ENCODE measurements at regions not wholly inside any gene's neighbourhood (a gene's known extent, or its start where the extent isn't known, plus 50 kb on each side); places are given as distances from the start of the nearest gene placed in this dataset.

DNA sequence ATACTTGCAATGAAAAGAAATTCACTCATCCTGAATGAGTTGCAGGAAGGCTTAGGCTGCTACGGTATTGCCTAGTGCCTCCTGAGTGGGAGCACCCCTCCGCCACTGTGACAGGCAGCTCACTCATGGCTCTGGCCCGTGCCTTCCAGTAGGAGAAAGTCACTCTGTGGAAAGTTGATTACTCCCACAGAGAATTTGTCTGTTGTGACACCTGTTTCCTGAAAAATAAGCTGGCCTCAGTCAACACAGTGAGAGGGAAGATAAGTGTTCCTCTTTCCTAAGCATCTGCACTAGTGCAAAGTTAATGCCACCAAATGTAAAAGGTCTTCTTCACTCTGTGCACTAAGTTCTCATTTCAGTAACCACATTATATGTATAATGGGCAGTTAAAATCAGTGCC lies 158.8 kb upstream of the INHBA start:
- Histone ChIP-seq H3K4me2 (ENCODE audit: low read length) (no peak overlapping the region), H3K36me3 (ENCODE audit: control insufficient read depth in 1 of 2, insufficient read depth in 2 of 2, low read length in 2 of 2) (no peaks in the 10 kb centered on the region), H3K4me3 (replicated peaks in 1 of 2; ENCODE audit: low read depth in 1 of 2, low read length in 2 of 2) (no peak overlapping the region), H3K79me2 (ENCODE audit: insufficient read depth, low read length) (no peaks in the 10 kb centered on the region), H2AFZ (ENCODE audit: low read depth, low read length, poor library complexity, severe bottlenecking) (no peak overlapping the region), H3K9ac (ENCODE audit: low read length) (no peak overlapping the region), H3K9me3 (ENCODE audit: control insufficient read depth in 1 of 2, insufficient read depth in 1 of 2, low read depth in 1 of 2, low read length in 2 of 2) (no peaks in the 10 kb centered on the region; a peak in 1 of 4 replicates), H3K4me1 (ENCODE audit: control insufficient read depth in 1 of 2, insufficient read depth in 2 of 2, low read length in 2 of 2) (no peaks in the 10 kb centered on the region), H4K20me1 (ENCODE audit: insufficient read depth) (no peaks in the 10 kb centered on the region), H3K27me3 (ENCODE audit: insufficient read depth, low read length) (no peaks in the 10 kb centered on the region), H3K27ac (ENCODE audit: low read depth, low read length) (no peak overlapping the region), H3K9me2 (ENCODE audit: insufficient read depth) (no peaks in the 10 kb centered on the region)
- RAD21 ChIA-PET (ENCODE audit: low non-redundant PET in 1 of 2, low total read pairs in 2 of 2, uncharacterized antibody in 2 of 2, unreplicated experiment in 2 of 2) = no interaction called here
- DNase-seq (ENCODE audit: low read depth, low spot score) (no peak), ATAC-seq (no peak)
- TF ChIP-seq CBX3 (IDR thresholded peaks at IDR 0.05; ENCODE audit: low read depth) (no peak), CEBPB (IDR thresholded peaks at IDR 0.05; ENCODE audit: low read depth) (no peak), POLR2AphosphoS5 (IDR thresholded peaks at IDR 0.05; ENCODE audit: low read depth, low read length) (no peak), ZFX (IDR thresholded peaks at IDR 0.05) (no peak), SRF (IDR thresholded peaks at IDR 0.05; ENCODE audit: low read depth) (no peak), JUND (IDR thresholded peaks at IDR 0.05) (no peak), YY1 (IDR thresholded peaks at IDR 0.05; ENCODE audit: extremely low read depth, insufficient replicate concordance, low read depth, low read length) (no peak), ELF1 (IDR thresholded peaks at IDR 0.05; ENCODE audit: borderline replicate concordance, low read depth) (no peak), SP1 (IDR thresholded peaks at IDR 0.05; ENCODE audit: low read depth) (no peak), RAD21 (IDR thresholded peaks at IDR 0.05; ENCODE audit: low read depth) (no peak), EZH2 (IDR thresholded peaks at IDR 0.05) (no peak), TCF7L2 (IDR thresholded peaks at IDR 0.05; ENCODE audit: borderline replicate concordance, extremely low read depth, insufficient read depth, insufficient read length) (no peak), POLR2A (IDR thresholded peaks at IDR 0.05; ENCODE audit: borderline replicate concordance, extremely low read depth, insufficient read depth, insufficient read length) (no peak)
- TF ChIP-seq, protein P1, sequence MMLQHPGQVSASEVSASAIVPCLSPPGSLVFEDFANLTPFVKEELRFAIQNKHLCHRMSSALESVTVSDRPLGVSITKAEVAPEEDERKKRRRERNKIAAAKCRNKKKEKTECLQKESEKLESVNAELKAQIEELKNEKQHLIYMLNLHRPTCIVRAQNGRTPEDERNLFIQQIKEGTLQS (IDR thresholded peaks at IDR 0.05) = no peak
- TF ChIP-seq, protein P2, sequence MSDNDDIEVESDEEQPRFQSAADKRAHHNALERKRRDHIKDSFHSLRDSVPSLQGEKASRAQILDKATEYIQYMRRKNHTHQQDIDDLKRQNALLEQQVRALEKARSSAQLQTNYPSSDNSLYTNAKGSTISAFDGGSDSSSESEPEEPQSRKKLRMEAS (IDR thresholded peaks at IDR 0.05) = no peak
- TF ChIP-seq, protein P3, sequence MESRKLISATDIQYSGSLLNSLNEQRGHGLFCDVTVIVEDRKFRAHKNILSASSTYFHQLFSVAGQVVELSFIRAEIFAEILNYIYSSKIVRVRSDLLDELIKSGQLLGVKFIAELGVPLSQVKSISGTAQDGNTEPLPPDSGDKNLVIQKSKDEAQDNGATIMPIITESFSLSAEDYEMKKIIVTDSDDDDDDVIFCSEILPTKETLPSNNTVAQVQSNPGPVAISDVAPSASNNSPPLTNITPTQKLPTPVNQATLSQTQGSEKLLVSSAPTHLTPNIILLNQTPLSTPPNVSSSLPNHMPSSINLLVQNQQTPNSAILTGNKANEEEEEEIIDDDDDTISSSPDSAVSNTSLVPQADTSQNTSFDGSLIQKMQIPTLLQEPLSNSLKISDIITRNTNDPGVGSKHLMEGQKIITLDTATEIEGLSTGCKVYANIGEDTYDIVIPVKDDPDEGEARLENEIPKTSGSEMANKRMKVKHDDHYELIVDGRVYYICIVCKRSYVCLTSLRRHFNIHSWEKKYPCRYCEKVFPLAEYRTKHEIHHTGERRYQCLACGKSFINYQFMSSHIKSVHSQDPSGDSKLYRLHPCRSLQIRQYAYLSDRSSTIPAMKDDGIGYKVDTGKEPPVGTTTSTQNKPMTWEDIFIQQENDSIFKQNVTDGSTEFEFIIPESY (IDR thresholded peaks at IDR 0.05; ENCODE audit: extremely low read depth, insufficient replicate concordance, low read length) = no peak
- TF ChIP-seq, protein P4, sequence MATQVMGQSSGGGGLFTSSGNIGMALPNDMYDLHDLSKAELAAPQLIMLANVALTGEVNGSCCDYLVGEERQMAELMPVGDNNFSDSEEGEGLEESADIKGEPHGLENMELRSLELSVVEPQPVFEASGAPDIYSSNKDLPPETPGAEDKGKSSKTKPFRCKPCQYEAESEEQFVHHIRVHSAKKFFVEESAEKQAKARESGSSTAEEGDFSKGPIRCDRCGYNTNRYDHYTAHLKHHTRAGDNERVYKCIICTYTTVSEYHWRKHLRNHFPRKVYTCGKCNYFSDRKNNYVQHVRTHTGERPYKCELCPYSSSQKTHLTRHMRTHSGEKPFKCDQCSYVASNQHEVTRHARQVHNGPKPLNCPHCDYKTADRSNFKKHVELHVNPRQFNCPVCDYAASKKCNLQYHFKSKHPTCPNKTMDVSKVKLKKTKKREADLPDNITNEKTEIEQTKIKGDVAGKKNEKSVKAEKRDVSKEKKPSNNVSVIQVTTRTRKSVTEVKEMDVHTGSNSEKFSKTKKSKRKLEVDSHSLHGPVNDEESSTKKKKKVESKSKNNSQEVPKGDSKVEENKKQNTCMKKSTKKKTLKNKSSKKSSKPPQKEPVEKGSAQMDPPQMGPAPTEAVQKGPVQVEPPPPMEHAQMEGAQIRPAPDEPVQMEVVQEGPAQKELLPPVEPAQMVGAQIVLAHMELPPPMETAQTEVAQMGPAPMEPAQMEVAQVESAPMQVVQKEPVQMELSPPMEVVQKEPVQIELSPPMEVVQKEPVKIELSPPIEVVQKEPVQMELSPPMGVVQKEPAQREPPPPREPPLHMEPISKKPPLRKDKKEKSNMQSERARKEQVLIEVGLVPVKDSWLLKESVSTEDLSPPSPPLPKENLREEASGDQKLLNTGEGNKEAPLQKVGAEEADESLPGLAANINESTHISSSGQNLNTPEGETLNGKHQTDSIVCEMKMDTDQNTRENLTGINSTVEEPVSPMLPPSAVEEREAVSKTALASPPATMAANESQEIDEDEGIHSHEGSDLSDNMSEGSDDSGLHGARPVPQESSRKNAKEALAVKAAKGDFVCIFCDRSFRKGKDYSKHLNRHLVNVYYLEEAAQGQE (IDR thresholded peaks at IDR 0.05; ENCODE audit: low read depth) = no peak
- POLR2A ChIA-PET = no interaction called here
- intact Hi-C loops (cut with micrococcal nuclease) = no loop called here
- CTCF ChIA-PET = no interaction called here
- no TSS peak for BruUV-seq (replicated peaks)
